GM12878 (cell line): ENCODE measurements at regions not wholly inside any gene's neighbourhood (a gene's known extent, or its start where the extent isn't known, plus 50 kb on each side); places are given as distances from the start of the nearest gene placed in this dataset.

ENCODE experiments used
- JUND ChIP-seq: IDR thresholded peaks from 2 replicates; pipeline ENCODE4 v1.6.1; 2012; ENCODE audit warnings: low read depth, mild to moderate bottlenecking, low read length, improper control_type of control experiment, moderate library complexity
- ZBTB33 ChIP-seq: fragments of 450-650 bp; IDR thresholded peaks from 2 replicates; pipeline ENCODE4 v1.6.1; 2017; ENCODE audit warnings: mild to moderate bottlenecking

- TF ChIP-seq JUND (no peak), ZBTB33 (no peak)
Measured at GRCh38 chr5:106085556-106085955, 1585.2 kb downstream of the EFNA5 start.
